ENCODE measurements at regions not wholly inside any gene's neighbourhood (a gene's known extent, or its start where the extent isn't known, plus 50 kb on each side); places are given as distances from the start of the nearest gene placed in this dataset.
"Not testable (repeated sequence)": the region's sequence is repeated elsewhere in the genome, so short reads cannot be mapped to it uniquely, and the experiment has no call there.

GRCh38 chr1:144102046-144102745 is 130.4 kb upstream of the FAM72C start:
- not testable (repeated sequence) for TF ChIP-seq CTCF (IDR thresholded peaks at IDR 0.05 in 2 of 3, conservative IDR thresholded peaks at IDR 0.05 in 1 of 3; ENCODE audit: borderline replicate concordance in 1 of 3, insufficient read depth in 1 of 3, low read depth in 2 of 3, low read length in 2 of 3); POLR2A (IDR thresholded peaks at IDR 0.05; ENCODE audit: borderline replicate concordance, extremely low read depth, insufficient read depth, insufficient read length); EZH2 (IDR thresholded peaks at IDR 0.05); ZNF274 (IDR thresholded peaks at IDR 0.05; ENCODE audit: low read depth, low read length); ZFX (IDR thresholded peaks at IDR 0.05); POLR2AphosphoS5 (IDR thresholded peaks at IDR 0.05; ENCODE audit: low read depth, low read length); SP1 (IDR thresholded peaks at IDR 0.05; ENCODE audit: low read depth); JUND (IDR thresholded peaks at IDR 0.05); MAX (IDR thresholded peaks at IDR 0.05); EZH2phosphoT487 (IDR thresholded peaks at IDR 0.05; ENCODE audit: borderline replicate concordance); CEBPB (IDR thresholded peaks at IDR 0.05; ENCODE audit: low read depth); ATF3 (IDR thresholded peaks at IDR 0.05); FOSL1 (IDR thresholded peaks at IDR 0.05; ENCODE audit: low read depth); REST (IDR thresholded peaks at IDR 0.05; ENCODE audit: low read depth)

Data from HCT116 (cell line).